Hematopoietic multipotent progenitor cell treated with erythropoietin and hydrocortisone succinate and interleukin-3 and kit ligand, for 15 days (in vitro differentiated cells): ENCODE measurements at regions not wholly inside any gene's neighbourhood (a gene's known extent, or its start where the extent isn't known, plus 50 kb on each side); places are given as distances from the start of the nearest gene placed in this dataset.
"Not testable (repeated sequence)": the region's sequence is repeated elsewhere in the genome, so short reads cannot be mapped to it uniquely, and the experiment has no call there.

Experiments
- DNase-seq: peaks from one replicate; pipeline ENCODE4 v3.0.0-alpha.2; 2015; ENCODE audit warnings: low spot score

DNA sequence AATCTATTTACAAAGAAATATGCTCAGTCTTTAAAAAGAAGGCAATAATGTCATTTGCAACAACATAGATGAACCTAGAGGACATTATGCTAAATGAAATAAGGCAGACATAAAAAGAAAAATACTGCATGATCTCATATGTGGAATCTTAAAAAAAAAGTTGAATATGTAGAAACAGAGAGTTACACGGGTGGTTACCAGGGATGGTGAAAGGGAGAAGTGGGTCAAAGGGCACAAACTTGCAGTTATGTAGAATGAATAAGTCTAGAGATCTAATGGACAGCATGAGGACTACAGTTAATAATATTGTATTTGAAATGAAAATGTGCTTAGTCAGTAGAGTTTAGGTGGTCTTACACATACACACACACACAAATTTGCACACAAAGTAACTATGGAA, 88.2 kb upstream of the CCDC71L start:
- no peak for DNase-seq

DNA sequence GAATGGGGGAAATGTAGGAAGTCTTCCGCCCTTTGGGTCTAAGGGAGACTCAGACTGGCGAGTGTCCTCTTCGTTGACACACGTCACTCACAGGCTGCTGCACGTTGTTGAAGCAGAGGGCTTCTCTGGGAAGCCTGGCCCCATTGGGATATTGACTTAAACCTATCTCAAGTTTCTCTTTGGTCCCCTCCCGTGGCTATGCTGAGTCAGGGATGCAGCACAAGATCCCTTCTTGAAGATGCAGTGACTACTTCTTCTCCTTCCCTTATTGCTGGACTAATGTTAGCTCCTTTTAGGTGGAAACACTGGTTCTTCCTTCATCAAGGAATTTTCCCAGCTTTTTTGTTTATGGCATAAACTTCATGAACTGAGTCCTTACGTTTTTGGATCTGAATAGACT, 89.8 kb upstream of the CCDC71L start:
- DNase-seq: no peak

DNA sequence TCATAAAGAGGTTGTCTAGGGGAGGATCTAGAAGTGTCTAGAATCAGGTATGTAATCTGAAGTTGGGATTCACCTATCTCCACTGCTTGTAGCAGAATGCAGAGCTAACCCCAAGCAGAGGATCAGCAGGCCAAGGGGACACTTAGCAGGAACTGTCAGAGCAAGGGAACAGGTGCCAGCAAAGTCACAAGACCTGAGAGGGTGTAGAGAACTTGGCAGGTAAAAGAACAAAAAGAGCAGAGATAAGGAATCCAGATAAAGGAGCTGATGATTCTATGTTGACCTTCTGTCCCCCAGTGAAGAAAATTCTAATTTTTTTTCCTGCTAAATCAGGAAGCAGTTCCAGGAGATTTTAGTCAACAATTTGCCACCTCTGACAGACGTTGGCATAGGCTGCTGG, 91.4 kb upstream of the CCDC71L start:
- DNase-seq: no peak

DNA sequence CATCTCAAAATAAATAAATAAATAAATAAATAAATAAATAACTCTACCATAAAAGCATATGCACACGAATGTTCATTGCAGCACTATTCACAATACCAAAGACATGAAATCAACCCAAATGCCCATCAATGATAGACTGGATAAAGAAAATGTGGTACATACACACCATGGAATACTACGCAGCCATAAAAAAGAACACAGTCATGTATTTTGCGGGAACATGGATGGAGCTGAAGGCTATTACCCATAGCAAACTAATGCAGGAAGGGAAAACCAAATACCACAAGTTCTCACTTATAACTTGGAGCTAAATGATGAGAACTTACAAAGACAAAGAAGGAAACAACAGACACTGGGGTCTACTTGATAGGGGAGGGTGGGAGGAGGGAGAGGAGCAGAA, 94.1 kb upstream of the CCDC71L start:
- DNase-seq: not testable (repeated sequence)

DNA sequence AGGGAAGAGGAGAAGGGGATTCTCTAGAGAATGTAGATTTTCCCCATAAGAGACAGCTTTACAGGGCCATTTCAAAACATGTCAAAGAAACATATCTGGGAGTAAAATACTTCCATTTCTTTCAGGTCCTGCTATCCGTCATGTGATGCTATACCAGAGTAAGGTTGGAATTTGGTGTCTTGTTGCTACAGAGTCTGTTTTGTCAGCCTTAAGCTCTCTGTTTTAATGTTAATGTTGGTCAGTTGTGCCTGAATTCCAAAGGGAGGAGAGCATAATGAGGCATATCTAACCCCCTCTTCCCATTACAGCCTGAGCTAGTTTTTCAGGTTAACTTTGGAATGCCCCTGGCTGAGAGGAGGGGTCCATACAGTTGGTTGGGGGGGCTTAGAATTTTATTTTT, 94.7 kb upstream of the CCDC71L start:
- DNase-seq: no peak

DNA sequence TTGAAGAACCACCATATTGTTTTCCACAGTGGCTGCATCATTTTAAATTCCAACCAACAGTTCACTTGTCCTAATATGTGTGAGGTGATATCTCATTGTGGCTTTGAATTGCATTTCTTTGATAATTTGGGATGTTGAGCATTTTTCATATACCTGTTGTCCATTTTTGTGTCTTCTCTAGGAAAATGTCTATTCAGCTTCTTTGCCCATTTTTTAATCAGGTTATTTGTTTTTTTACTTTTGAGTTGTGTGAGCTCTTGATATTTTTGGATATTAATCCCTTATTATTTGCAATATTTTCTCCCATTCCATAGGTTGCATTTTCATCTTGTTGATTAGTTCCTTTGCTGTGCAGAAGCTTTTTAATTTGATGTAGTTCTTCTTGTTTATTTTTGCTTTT, 95.1 kb upstream of the CCDC71L start:
- DNase-seq: no peak

DNA sequence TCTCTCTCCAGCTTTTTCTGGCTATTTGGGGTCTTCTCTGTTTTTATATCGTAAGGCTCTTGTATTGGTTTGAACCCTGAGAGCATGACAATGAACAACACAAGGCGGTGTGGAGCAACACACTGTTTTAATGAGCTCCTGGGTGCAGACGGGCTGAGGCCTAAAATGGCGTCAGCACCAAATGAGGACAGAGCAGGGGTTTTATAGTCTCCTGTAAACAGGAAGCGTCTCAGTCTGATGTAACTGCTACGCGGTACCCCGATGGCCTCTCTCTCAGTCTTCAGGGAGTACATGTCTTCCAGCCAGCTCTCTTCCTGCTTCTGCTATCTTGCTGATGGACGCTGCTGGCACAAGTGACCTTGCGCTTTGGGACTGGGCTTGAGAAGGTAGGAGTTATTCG, 95.9 kb upstream of the CCDC71L start:
- no peak for DNase-seq

DNA sequence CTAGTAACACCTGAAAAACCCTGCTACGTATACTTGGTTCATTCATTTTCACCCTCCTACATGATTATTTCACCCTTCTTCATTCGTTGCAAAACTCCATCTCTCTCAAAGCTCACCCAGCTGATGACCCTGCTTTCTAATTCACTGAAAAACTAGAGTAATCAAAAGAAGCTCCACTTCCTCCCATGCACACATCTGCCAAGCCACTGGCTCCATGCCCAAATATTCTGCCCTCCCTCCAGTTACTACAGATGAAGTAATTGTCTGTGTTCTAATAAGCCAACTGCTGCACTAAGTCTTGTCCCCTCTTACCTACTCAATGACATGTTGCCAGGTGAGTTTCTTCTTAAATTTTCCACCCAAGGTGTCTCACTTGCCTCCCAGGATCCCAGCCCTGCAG, 96.9 kb upstream of the CCDC71L start:
- no peak for DNase-seq

DNA sequence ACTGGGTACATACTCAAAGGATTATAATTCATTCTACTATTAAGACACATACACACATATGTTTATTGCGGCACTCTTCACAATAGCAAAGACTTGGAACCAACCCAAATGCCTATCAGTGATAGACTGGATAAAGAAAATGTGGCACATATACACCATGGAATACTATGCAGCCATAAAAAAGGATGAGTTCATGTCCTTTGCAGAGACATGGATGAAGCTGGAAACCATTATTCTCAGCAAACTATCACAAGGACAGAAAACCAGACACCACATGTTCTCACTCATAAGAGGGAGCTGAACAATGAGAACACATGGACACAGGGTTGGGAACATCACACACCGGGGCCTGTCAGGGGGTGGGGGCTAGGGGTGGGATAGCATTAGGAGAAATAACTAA, 101.9 kb upstream of the CCDC71L start:
- not testable (repeated sequence) for DNase-seq

DNA sequence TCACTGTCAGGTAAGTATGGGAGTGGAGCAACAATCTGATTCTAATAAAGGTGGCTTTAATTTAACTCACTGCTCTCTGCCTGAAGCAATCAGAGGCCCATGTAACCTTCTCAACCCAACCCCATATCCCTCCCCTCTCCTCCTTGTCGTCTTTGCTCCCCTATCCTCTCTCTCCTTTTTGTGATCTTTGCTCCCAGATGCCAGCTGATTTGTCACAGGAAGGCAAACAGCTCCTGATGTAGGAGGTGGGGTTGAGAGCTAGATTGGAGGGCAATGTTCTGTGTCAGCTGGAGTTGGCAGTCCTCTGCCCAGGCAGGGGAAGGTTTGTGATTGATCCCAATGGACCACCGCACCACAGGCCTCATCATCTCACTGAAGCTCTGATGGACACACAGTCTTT, 101.4 kb upstream of the PIK3CG start:
- no peak for DNase-seq

DNA sequence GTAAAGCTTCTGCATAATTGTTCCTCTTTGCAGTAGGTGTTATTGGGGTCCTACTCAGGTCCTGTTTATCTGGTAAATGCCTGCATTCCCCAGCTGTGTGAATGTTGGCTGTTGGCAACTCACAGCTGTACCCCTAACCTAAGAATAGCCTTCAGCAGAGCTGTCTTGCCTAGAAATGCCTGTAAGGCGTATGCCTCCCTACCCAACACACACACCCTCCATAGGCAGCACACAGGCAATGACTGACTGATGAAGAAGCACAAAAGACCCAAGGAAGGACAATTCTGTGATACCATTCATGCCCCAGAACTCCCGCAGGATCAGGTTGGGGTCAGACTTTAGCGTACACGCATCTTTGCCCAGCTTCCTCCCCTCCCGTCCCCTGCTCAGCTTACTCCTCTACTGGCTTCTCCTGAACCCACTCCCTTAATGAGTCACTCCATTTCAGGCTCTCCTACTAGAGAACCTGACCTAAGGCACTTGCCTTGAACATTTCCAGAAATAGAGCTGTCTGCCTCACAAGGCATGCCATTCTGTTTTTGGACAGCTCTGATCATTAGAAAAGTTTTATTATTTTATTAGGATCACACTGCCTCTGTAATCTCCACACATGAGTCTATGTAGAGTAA, 99.2 kb upstream of the PIK3CG start:
- DNase-seq: no peak

DNA sequence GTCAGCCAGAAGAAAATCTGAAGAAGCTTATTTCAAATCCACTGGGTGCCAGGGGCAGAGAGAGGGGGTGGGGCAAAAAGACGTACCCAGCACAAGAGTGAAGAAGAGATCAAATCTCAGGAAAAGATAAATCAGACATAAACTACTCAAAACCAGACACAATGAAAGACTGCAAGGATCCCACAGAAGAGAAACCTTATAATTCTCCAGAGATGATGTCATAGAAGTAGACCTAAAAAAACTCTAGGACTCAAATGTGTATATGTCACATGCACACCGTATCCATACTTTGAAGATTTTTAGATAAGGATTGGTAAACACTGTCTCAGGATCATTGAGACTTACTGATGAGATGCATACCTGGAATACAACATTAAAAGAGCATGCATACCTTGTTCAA, 98.5 kb upstream of the PIK3CG start:
- DNase-seq: no peak

DNA sequence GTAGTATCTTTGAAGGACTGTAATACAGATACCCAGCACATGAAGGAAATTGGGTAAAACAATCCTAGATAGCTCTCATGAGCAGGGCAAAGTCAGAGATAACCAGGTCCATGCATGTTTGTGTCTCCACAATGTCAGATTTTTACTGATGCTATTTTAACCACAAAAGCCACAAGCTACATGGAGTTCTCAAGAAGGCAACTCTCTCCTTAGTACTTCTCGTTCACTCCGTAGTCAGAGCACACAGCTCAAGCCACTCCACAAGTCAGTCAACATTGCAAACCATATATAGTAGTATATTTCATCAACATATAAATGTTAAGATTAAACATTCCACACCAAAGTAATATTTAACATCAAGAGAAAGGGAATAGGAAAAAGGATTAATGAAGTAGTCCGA, 98.0 kb upstream of the PIK3CG start:
- no peak for DNase-seq

DNA sequence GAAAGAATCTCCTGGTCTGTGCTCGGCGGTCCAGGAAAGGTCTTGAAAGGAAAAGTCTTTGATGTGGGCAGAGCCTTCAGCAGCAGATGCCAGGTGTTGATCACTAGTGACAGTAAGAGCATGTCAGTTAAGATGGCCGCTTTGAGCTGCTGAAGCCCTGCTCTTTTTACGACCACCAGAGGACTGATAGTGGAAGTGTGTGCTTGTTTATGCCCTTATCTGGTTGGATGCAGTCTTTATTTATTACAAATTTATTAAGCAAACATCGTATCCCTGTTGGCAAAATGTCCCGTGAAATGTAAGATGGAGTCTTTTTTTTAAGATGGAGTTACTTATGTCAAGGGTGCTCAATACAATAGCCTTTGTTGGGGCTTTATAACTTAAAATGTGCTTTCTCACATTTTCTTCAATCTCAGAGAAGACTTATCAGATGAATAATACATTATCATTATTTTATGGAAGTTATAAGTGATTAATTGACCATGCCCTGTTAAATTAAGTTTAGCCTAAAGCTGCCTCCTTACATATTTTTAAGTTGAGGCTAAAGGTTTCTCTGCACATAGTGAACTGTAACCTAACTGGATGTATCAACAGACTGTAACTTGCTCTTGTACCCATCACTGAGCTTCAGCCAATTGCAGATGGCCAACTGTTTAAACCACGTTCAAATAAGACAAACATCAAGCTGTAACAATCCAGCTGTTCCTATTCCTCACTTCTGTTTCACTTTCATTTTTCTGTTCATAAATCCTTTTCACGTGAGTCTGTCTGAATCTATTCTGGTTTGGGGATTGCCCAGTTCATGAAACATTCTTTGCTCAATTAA, 97.4 kb upstream of the PIK3CG start:
- DNase-seq: no peak

DNA sequence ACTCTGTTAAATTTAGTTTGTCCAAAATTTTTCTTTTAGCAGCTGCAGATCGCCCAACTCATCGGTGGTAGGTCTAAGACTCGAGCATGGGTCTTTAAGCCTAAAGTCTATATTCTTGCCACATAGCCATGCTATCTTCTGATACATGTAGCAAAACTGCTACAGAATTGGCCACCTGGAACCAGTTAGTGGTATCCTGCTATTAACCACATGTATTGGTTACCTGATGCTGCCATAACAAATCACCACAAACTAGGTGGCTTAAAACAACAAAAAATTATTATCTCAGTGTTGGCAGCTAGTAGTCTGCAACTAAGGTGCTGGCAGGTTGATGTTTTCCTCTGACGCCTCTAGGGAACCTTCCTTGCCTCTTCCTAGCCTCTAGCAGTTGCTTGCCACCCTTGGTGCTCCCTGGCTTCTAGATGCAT, 96.7 kb upstream of the PIK3CG start:
- DNase-seq: no peak

DNA sequence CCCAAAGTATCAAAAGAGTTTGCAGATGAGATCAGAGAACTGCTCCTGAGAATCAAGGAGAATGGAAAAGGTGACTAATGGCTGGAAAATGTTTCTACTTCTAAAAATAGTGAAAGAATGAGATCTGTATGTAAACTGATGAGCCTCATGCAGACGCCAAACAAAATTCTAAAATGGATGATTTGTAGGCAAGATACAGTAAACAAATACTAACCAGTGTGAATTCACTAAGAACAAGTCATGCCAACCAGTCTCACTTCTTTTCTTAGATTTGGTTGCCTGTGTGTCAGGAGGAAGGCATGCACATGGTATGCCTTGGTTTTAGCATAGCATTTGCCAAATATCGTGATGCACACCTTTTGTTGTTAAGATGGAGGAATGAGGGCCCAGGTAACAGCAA, 94.9 kb upstream of the PIK3CG start:
- DNase-seq: no peak

DNA sequence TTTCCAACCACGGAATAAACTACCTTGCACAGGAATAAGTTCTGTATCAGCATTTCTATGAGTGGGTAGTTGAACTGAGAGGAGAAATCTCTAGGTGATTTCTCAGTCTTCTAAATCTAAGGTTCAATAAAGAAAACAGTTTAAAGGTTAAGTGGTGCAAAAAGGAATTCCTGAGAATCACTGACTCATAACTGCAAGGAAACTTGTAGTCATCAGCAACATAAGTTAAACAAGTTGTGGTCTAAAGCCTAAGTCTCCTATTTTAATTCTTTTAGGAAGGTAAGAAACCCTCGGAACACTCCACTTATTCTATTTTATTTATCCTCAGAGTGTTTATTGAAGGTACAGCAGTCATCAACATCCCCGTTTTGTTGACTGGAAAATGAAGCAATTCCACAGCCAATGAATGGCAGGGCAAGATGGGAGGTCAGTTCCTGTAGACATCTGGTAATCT, 92.4 kb upstream of the PIK3CG start:
- no peak for DNase-seq

DNA sequence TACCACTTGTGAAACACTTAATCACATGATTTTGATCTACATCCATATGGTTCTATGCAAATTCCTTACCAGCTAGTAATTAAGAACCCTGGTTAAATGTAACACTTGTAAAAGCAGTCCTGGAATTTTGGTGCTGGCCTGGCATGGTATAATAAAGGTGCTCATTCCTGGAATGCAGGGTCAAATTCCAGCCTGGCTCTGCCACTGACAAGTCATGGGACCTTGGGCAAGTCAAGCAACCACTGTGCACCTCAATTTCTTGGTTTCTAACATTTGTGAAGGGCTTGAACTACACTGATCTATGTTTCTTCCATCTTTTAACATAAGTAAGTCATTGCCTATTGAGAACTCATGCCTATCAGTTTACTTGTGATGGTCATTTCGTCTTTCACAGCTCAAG, 91.9 kb upstream of the PIK3CG start:
- no peak for DNase-seq

DNA sequence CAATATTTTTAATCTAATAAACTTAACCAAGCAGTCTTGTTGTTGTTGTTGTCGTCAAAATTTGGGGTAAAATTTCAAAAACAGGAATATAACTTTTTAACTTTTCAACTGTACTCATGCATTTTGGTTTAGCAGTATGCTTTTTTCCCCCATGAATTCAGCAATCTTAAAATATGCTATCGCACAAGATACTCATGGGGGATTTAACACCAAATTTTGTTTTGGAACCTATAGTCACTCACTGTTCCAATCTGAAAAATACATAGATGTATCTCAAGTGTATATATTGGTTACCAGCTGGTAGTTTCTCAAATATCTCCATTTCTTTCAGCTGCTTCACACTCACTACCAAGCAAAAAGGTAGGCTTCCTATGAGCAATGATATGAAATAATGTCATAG, 91.4 kb upstream of the PIK3CG start:
- no peak for DNase-seq

DNA sequence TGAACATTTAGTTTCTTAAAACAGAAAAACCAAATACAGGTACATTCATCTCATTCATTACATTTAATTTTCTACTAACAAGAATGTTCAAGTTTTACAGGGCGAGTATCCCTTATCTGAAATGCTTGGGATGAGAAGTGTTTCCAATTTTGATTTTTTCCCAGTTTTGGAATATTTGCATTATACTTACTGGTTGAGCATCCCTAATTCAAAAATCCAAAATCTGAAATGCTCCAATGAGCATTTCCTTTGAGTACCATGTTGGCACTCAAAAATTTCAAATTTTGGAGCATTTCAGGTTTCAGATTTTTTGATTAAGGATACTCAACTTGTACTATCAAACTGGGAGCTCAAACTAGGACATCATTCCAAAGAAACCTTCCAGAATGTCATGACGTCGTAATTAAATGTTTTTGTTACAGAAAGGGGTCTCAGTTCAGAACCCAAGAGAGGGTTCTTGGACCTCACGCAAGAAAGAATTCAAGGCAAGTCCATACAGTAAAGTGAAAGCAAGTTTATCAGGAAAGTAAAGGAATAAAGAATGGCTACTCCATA, 90.8 kb upstream of the PIK3CG start:
- DNase-seq: no peak

DNA sequence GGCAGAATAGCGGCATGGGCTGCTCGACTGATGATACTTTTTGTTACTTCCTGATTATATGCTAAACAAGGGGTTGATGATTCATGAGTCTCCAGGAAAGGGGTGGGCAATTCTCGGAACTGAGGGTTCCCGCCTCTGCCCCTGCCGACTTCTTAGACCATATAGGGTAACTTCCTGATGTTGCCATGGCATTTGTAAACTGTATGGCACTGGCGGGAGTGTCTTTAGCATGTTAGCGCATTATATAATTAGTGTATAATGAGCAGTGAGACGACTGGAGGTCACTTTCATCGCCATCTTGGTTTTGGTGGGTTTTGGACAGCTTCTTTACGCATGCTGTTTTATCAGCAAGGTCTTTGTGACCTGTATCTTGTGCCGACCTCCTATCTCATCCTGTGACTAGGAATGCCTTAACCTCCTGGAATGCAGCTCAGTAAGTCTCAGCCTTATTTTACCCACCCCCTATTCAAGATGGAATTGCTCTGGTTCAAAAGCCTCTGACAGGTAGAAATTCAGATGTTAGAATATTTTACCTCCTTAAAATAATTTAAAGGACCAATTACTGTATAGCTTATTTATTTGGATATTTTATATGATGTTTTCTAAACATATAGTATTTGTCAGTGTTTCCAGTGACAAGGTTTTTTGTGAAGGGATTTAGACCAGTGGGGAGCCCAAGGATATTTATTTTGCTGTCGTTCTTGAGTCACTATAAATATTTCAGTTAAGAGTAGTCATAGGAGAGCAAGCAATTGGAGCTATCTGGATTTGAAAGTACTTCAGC, 90.1 kb upstream of the PIK3CG start:
- DNase-seq: peak; percentile 16

DNA sequence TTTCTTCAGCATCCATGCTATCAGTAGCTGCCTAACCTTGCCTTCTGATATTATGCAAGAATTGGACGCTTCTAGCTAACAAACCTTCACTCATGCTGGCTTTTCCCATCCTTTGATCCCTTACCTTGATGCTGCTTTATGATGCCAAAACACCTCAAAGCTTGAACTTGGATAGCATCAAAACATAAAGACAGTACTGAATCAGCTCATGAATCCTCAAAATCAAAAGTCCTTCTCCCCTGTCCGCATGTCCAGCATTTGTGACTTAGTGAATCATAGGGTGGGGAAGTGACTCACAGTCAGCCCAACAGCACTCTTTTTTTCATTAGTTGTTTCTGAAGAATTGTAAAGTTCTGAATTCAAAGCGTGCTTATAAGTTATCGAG, 89.5 kb upstream of the PIK3CG start:
- DNase-seq: no peak
